A172 (cell line): ENCODE measurements at regions not wholly inside any gene's neighbourhood (a gene's known extent, or its start where the extent isn't known, plus 50 kb on each side); places are given as distances from the start of the nearest gene placed in this dataset.
"Not testable (repeated sequence)": the region's sequence is repeated elsewhere in the genome, so short reads cannot be mapped to it uniquely, and the experiment has no call there.

Experiments
- DNase-seq: peaks from one replicate; pipeline ENCODE4 v3.0.0-alpha.2; 2015; ENCODE audit warnings: low spot score

- no peak for DNase-seq
Measured at GRCh38 chr2:66032226-66032775, 402.6 kb upstream of the MEIS1 start.

GRCh38 chr2:66031236-66031635, 403.7 kb upstream of the MEIS1 start:
- no peak for DNase-seq

DNA sequence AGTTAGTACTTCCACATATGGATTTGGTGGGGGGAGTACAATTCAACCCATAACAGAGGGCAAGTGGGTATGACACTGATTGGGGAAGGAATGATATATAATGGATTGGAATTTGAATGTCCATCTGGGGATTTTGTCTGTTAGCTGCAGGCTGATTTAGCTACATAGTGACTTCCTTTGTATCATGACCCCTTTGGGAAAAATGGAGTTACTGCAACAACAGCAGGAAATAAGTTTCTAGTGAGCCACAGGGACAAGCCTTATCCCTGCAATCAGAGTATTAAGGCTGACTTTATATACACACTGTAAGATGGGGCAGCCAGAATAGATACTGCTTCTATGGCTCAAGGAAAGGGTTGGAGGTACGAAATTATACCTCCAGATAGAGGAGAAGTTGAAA, 404.4 kb upstream of the MEIS1 start:
- peak; percentile 13 for DNase-seq

- no peak for DNase-seq
Measured at GRCh38 chr2:66024391-66024790, 410.5 kb upstream of the MEIS1 start.

DNA sequence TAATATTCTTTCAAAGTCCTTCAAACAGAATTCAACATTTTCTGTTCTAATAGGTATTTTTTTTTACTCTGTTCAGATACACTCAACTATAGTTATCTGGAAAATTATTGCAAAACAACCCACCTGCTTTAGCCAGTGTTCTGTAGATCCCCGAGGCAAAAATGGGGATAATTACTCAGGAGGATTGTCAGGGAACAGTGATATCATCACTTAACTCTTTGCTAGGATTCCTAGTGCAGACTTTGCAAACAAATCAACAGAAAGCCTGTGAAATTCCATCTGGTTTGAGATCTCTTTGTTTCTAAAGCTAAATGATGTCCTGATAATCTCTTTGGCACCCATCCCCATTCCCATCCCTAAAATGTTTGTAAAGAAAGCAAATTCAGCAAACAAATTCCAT, 413.6 kb upstream of the MEIS1 start:
- no peak for DNase-seq

DNA sequence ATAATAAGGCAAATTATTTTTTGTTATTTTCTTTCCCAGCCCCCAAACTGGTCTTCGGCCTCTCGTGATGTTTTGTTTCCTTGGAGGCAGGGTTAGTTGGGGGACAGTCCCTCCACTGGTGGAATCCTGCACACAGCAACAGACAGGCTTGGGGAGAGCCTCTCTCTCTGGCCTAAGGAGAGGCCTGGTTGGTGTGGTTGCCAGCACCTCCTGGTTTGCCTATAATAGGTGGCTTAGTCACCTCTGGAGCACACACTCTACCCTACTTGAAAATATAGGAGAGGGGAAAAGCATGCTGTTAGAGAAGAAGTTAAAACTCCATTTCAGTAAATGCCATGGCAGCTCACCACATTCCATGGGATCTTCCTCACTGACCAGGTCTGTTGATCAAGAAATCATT, 417.2 kb upstream of the MEIS1 start:
- DNase-seq: no peak

DNA sequence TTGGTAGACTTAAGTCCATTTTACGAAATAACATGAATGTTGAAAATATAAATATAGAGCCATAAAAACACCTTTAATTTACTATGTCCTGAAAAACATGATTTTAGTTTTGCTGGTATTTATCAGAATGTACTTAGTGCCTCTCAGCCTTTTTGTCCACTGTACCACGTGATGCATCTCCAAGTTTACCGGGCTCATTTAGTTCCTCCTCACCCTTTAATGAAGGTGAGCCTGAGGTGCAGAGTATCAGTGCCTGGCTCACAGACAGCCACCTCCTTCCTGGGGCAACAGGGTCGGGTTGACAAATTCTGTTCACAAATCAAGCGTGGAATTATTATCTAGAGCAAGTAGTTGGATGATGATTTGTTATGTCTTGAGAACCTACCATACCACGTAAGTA, 420.5 kb upstream of the MEIS1 start:
- no peak for DNase-seq

DNA sequence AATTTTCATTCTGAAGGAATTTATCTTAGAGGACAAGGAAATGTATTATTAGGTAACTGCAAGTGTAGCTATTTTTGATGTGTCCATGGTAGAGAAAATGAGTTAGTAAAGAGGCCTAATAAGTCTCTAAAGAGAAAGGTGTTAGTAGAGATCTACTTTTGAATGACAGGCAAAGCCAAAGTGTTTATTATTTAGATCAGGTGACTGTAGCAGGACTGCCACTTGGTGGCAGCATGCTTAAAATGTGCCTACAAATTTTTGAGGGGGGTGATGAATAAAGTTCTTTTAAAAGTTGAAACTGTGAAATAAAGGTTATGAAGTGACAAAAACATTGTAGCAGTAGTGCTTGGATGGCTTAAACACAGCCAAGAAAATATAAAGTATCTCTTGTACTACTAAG, 421.5 kb upstream of the MEIS1 start:
- peak; percentile 31 for DNase-seq

DNA sequence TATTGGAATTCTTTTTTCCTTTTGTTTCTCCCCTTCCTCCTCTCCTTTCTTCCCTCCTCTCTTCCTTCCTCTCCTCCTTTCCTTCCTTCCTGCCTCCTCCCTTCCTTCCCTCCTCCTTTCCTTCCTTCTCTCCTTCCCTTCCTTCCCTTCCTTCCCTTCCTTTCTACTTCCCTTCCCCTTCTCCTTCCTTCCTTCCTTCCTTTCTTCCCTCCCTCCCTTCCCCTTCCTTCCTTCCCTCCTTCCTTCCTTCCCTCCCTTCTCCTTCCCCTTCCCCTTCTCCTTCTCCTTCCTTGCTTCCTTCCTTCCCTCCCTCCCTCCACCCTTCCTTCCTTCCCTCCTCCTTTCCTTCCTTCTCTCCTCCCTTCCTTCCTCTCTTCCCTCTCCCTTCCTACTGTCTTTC, 431.0 kb upstream of the MEIS1 start:
- no peak for DNase-seq

- DNase-seq: no peak
Measured at GRCh38 chr2:66001538-66001937, 433.4 kb upstream of the MEIS1 start.

DNA sequence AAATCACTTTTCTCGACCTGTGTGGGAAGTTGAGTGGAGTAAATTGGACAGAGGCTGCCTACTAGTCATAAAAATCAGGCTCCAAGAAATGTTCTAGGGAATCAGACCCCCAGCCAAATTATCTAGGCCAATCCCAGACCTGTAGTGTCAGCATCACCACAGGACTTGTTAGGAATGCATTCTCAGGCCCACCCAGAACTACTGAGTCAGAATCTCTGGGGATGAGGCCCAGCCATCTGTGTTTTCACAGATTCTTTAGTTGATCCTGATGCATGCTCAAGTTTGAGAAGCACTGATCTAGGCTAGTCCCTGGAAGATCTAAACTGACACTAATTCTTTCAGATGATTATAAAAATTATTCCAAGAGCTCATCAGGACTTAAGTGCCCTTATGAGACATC, 434.0 kb upstream of the MEIS1 start:
- no peak for DNase-seq

GRCh38 chr2:65999796-66000195, 435.1 kb upstream of the MEIS1 start:
- peak; percentile 3 for DNase-seq

GRCh38 chr2:65999103-65999502, 435.8 kb upstream of the MEIS1 start:
- no peak for DNase-seq

GRCh38 chr2:65997961-65998360, 437.0 kb upstream of the MEIS1 start:
- DNase-seq: no peak

DNA sequence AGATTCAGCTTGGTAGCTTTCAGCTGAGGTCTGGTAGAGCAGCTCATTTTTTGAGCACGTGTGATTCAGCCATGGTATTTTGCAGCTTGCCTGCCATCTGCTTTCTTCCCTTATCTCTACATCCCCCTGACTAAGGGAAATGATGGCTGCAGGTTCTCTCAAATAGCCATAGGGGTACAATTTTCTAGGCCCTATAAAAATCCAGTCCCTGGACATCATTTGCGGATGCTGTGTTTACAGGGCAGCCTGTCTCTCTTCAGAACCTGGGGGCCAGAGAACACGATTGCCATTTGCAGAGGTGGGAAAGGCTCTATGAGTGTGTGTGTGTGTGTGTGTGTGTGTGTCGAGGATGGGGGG, 442.7 kb upstream of the MEIS1 start:
- no peak for DNase-seq

DNA sequence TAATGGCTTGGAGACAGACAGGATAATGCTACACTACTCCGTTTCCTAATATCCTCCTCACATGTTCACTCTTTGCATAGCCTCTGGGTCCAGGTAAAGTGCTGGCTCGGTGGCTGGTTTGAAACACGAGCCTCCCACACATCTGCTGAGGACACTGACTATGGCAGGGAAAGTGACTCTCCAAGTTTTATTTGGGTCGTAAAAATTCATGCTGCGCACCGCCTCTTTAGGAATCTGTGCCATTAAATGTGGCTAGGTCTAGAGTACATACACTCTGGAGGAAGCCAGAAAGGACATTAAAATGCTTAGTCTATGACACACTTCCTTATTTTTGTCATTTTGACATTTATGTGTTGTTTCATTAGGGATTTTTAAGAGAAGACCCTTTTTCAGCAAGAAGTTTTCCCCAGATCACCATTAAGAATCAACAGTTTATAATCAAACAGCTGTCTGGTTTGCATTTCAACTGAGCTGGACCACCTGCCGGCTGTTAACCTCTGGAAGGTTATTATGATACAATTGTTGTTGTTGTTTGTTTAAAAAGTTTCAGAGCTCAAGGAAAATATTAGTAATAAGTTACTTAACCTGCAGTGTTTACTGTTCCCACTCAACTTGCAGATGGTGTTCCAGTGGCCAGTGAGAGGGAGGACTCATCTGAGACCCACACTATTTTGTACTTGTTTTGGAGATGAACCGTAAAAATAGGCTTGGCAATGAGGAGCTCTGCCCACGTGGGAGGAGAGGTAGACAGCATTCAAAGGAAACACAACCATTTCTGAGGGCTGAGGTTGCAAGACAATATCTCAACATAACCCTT, 443.3 kb upstream of the MEIS1 start:
- DNase-seq: peak; percentile 47

- no peak for DNase-seq
Measured at GRCh38 chr2:65985986-65986385, 448.9 kb upstream of the MEIS1 start.

GRCh38 chr2:65980531-65980930, 454.4 kb upstream of the MEIS1 start:
- no peak for DNase-seq

DNA sequence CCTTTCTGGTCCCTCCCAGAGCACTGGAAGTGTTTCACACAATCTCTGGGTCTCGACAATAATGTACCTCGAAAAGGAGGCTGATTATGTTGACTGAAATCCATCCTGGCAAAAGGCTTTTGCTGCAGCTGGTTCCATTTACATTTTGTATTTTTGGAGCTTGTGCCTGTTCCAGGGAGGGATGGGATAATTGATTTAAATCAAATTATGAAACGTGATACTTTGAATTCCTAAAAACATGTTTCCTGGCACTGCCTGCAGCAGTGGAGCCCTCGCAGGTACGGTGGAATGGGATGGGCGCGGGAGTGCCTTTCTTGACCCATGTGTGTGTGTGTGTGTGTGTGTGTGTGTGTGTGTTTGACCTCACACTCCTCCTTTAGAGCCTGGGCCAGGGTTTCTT, 455.5 kb upstream of the MEIS1 start:
- DNase-seq: no peak

- peak; percentile 14 for DNase-seq
Measured at GRCh38 chr2:65974067-65974723, 460.7 kb upstream of the MEIS1 start.

GRCh38 chr2:65969161-65969560, 465.8 kb upstream of the MEIS1 start:
- DNase-seq: no peak

GRCh38 chr2:65963303-65963702, 471.6 kb upstream of the MEIS1 start:
- not testable (repeated sequence) for DNase-seq

GRCh38 chr2:65960953-65961352, 474.0 kb upstream of the MEIS1 start:
- DNase-seq: no peak
